ENCODE measurements at regions not wholly inside any gene's neighbourhood (a gene's known extent, or its start where the extent isn't known, plus 50 kb on each side); places are given as distances from the start of the nearest gene placed in this dataset.

- no peak overlapping the region for H4K8ac ChIP-seq (ENCODE audit: extremely low read depth, insufficient read depth, low read length)
- peak overlapping the region; percentile 4 for H4K91ac ChIP-seq (replicated peaks; ENCODE audit: insufficient read length, low read length)
- no peaks in the 10 kb centered on the region for H3K23me2 ChIP-seq (ENCODE audit: low read depth, low read length)
- H3K4me2 ChIP-seq (ENCODE audit: insufficient read depth in 1 of 2, low read depth in 2 of 2, low read length in 2 of 2): no peak overlapping the region
- CTCF ChIA-PET (ENCODE audit: partially characterized antibody): interaction anchor here (0.7 kb wide), 1 partner anchor 48 kb away, joined by 3 read pairs; no protein-coding TSS in a partner anchor
- H3K36me3 ChIP-seq (ENCODE audit: control insufficient read depth in 2 of 4, insufficient read depth in 4 of 4, low read length in 3 of 4): no peaks in the 10 kb centered on the region
- H3K27ac ChIP-seq (ENCODE audit: low read depth, low read length): no peak overlapping the region
- H2BK5ac ChIP-seq (ENCODE audit: low read depth, low read length): peak overlapping the region; percentile 89; the same call in 1 of the 2 replicates
- H3K4me3 ChIP-seq (ENCODE audit: extremely low read depth in 1 of 4, insufficient read depth in 2 of 4, low read depth in 3 of 4, low read length in 4 of 4): no peak overlapping the region
- H2BK15ac ChIP-seq (ENCODE audit: low read length): no peak overlapping the region; the same call in 1 of the 2 replicates
- no peak overlapping the region for H4K5ac ChIP-seq (ENCODE audit: insufficient read length, low read depth, low read length)
- H3K4ac ChIP-seq (replicated peaks; ENCODE audit: insufficient read length, low read depth, low read length): no peak overlapping the region
- POLR2A ChIA-PET (ENCODE audit: partially characterized antibody): no interaction called here
- DNase-seq (ENCODE audit: low read depth in 1 of 2, low spot score in 2 of 2): no peak
- no peaks in the 10 kb centered on the region for H3K27me3 ChIP-seq (replicated peaks in 1 of 4; ENCODE audit: control insufficient read depth in 3 of 4, extremely low read depth in 1 of 4, insufficient read depth in 3 of 4, low read length in 3 of 4)
- no peak for FAIRE-seq
- H2BK12ac ChIP-seq (ENCODE audit: low read depth, low read length): peak overlapping the region; percentile 95
- peak overlapping the region; percentile 68; the same call in 1 of the 2 replicates for H2AK5ac ChIP-seq (ENCODE audit: low read depth, low read length)
- TF ChIP-seq ZNF274 (IDR thresholded peaks at IDR 0.05; ENCODE audit: borderline replicate concordance, extremely low read depth, low read length) (no peak), FOSL1 (IDR thresholded peaks at IDR 0.05; ENCODE audit: insufficient read depth, low read depth, low read length) (no peak), SAP30 (IDR thresholded peaks at IDR 0.05; ENCODE audit: insufficient read depth, insufficient replicate concordance, low read length) (no peak), RXRA (IDR thresholded peaks at IDR 0.05; ENCODE audit: insufficient read depth, low read depth, low read length) (no peak), BRCA1 (IDR thresholded peaks at IDR 0.05; ENCODE audit: low read depth, low read length) (no peak), NANOG (IDR thresholded peaks at IDR 0.05; ENCODE audit: insufficient read depth, low read depth, low read length, poor library complexity, severe bottlenecking) (no peak), BCL11A (IDR thresholded peaks at IDR 0.05; ENCODE audit: low read depth in 2 of 2, low read length in 2 of 2) (no peak), KDM1A (IDR thresholded peaks at IDR 0.05; ENCODE audit: borderline replicate concordance, low read length) (no peak), CHD2 (IDR thresholded peaks at IDR 0.05; ENCODE audit: low read length) (no peak)
- no peaks in the 10 kb centered on the region for H3K79me1 ChIP-seq (ENCODE audit: low read depth, low read length)
- 0 out of 2 replicates have a peak overlapping the region, but pooled peaks have one; percentile 64 for H3K18ac ChIP-seq (ENCODE audit: extremely low read depth, low read length)
- H3K9ac ChIP-seq (replicated peaks in 1 of 4; ENCODE audit: extremely low read depth in 1 of 4, low read depth in 3 of 4, low read length in 3 of 4): no peak overlapping the region
- no peaks in the 10 kb centered on the region for H3K79me2 ChIP-seq (ENCODE audit: control insufficient read depth in 1 of 2, insufficient read depth in 2 of 2, low read length in 2 of 2)
- no peak overlapping the region for H3K23ac ChIP-seq (ENCODE audit: insufficient read length)
- WGBS, 2 experiments (ENCODE audit: extremely low coverage in 1 of 2, insufficient coverage in 1 of 2, insufficient read length in 1 of 2, insufficient replicate concordance in 2 of 2, low coverage in 1 of 2, low lambda C conversion rate in 2 of 2, missing lambda C conversion rate in 1 of 2): 86% methylated on average over 5 of the region's 5 CpGs; no CpG with 5 or more reads in 1 of the 2 experiments
- no peaks in the 10 kb centered on the region for H3K9me3 ChIP-seq (ENCODE audit: insufficient read depth in 2 of 2, low read depth in 1 of 2, low read length in 1 of 2)
- H3K14ac ChIP-seq (ENCODE audit: insufficient read length): no peak overlapping the region
- no peak overlapping the region for H2AFZ ChIP-seq (ENCODE audit: low read length)
- H2BK120ac ChIP-seq (replicated peaks; ENCODE audit: low read depth, low read length): no peak overlapping the region
- H3K56ac ChIP-seq (replicated peaks; ENCODE audit: insufficient read length, low read depth, low read length): no peak overlapping the region
- no peaks in the 10 kb centered on the region for H4K20me1 ChIP-seq (replicated peaks in 1 of 2; ENCODE audit: control insufficient read depth in 1 of 2, insufficient read depth in 2 of 2, low read length in 2 of 2)
- H2BK20ac ChIP-seq (ENCODE audit: low read length): peak overlapping the region; percentile 91; the same call in 1 of the 2 replicates
- H3K4me1 ChIP-seq (replicated peaks in 1 of 4; ENCODE audit: control insufficient read depth in 3 of 4, insufficient read depth in 4 of 4, low read length in 3 of 4): peaks cover 4 to 20% (median 12%) of the 10 kb centered on the region in 4 experiments; a peak in 6 of 7 replicates
Observed at GRCh38 chr3:76047368-76047767, 262.0 kb upstream of the ZNF717 start.

Measured in H1 (cell line).